Smooth muscle cell of the brain vasculature (primary cell): ENCODE measurements at regions not wholly inside any gene's neighbourhood (a gene's known extent, or its start where the extent isn't known, plus 50 kb on each side); places are given as distances from the start of the nearest gene placed in this dataset.
"Not testable (repeated sequence)": the region's sequence is repeated elsewhere in the genome, so short reads cannot be mapped to it uniquely, and the experiment has no call there.

Experiments used
- DNase-seq: peaks from one replicate; pipeline ENCODE4 v3.0.0-alpha.2; 2012; ENCODE audit warnings: low read depth, low spot score

GRCh38 chr6:80638213-80639055 lies 532.0 kb downstream of the BCKDHB start:
- DNase-seq = peak; percentile 74

DNA sequence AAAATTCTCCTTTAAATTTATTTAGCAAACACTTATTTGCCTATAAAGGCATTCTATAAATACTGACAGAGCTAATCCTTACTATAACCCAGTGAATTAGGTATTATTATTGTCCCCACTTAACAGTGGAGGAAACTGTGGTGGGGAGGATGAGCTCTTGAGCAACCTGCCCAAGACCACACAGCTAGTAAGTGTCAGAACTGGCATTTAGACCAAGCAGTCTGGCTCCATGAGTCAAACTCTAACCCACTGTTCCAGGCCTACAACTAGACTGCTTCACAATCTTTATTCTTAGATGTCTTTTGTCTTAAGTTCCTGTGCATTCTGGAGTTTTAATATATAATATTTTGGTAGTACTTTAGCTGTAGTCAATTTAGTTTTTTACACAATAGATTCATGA lies 530.8 kb downstream of the BCKDHB start:
- DNase-seq = no peak

DNA sequence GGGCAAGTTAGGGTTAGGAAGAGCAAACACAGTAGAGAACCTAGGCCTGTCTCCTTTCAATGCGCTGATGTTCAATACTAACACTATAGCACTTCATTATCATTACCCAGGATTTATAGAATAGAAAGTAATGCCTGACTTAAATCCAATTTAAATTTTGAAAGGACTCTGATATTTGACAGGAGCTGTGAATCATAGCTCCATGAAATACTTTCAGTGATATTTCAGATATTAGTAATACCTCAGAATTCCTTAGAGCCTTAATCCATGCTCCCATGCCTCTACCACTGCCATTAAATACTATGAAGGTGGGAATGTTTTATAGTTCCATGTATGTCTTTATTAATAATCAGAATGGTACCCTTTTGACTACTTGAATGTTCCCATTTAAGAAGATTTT lies 530.2 kb downstream of the BCKDHB start:
- no peak for DNase-seq

DNA sequence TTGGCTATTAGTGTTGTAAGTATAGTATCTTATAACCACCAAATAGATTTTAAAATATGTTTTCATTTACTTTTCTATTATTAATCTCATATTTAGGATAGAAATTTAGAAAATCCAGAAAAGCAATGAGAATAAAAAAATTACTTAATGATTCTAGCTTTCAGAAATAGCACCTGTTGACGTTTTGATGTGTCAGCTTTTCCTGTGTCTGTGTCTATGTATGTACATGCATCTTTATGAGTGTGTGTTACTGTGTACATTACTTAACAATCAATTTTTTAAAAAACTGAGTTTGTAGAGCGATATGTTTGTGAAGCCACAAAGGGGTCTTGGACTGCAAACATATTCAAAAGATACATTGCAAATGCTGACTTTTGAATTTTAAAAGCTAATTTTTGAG lies 526.9 kb downstream of the BCKDHB start:
- DNase-seq = no peak

- no peak for DNase-seq
These were observed 518.9 kb downstream of the BCKDHB start for GRCh38 chr6:80625405-80625804.

DNA sequence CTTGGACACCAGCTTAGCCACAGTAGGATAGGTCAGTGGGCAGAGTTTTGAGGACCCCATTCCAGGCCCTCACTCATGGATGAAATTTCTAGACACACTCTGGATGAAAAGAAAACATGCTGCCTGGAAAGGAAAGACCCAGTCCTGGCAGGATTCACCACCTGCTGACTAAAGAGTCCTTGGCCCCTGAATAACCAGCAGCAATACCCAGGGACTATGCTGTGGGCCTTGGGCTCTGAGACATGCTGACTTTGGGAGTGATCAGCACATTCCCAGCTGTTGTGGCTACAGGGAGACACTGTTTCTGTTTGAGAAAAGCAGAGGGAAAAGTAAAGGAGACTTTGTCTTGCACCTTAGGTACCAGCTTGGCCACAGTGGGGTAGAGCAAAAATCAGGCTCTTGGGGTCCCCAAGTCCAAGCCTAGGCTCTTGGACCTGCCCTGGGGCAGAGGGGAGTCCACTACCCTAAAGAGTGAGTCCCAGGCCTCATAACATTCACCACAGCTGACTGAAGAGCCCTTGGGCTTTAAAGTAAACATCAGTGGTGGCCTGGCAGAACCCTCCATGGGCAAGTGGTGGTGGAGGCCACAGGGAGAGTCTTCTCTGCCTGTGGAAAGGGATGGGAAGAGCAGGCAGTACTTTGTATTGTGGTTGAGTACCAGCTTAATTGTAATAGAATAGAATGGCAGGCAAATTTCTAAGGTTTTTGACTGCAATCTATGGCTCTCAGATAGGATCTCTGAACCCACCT lies 516.8 kb downstream of the BCKDHB start:
- no peak for DNase-seq

DNA sequence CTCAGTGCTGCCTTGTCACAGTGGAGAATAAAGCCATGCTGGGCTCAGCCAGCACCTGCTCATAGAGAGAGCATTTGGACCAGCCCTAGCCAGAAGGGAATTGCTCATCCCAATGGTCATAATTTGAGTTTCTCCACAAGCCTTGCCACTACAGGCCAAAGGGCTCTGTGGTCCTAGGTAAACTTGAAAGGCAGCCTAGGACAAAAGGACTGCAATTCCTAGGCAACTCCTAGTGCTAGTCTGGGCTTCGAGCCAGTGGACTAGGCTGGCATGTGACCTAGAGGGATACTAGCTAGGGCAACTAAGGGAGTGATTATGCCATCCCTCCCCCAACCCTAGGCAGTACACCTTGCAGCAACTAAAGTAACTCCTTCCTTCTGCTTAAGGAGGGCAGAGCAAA lies 516.2 kb downstream of the BCKDHB start:
- no peak for DNase-seq

DNA sequence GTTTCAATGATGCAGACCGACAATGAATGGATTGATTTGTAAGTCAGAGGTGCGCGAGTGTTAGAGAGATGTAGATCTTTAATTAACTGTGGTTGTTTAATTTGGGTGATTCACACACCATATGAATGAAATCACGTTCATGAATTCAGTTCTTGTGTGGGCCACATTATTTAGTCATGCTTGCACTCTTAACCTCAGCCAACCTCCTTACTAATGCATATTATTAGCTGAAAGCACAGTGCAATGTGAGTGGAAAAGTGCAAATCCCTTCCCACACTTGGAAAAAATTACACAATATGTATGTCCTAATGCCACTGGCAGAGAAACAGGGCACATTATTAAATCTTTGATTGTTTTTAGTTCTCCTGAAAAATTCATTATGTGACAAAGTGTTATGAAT lies 512.5 kb downstream of the BCKDHB start:
- no peak for DNase-seq

- DNase-seq = no peak
These were observed 504.4 kb downstream of the BCKDHB start for GRCh38 chr6:80610846-80611245.

DNA sequence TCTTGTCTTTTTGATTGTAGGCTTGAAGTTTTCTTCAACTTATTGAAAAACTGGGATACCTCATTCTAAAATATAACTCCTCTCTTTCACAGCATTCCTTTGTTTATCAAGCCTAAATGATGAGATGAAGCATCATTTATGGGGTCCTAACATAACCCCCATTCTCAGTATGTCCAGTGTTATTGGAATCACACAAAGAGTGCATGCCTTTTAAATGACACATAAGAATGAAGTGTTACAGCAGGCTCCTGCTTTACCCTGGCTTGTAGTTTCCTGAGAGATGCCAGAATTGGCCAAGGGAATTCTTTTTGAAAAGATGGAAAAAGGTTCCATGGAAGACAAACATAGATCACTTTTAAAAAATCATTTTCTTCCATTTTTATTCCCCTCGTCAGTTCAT lies 502.4 kb downstream of the BCKDHB start:
- no peak for DNase-seq

- DNase-seq = peak; percentile 73
These were observed 501.4 kb downstream of the BCKDHB start for GRCh38 chr6:80607811-80608391.

GRCh38 chr6:80605165-80605989 lies 498.9 kb downstream of the BCKDHB start:
- peak; percentile 12 for DNase-seq

DNA sequence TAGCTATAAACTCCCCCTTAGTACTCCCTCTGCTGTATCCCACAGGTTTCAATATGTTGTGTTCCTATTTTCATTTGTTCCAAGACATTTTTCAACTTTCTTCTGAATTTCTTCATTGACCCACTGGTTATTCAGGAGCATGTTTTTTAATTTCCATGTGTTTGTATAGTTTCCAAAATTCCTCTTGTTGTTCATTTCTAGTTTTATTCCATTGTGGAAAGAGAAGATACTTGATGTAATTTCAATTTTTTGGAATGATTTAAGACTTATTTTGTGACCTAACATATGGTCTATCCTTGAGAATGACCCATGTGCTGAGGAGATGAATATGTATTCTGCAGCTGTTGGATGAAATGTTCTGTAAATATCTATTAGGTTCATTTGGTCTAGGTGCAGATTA lies 497.2 kb downstream of the BCKDHB start:
- no peak for DNase-seq

DNA sequence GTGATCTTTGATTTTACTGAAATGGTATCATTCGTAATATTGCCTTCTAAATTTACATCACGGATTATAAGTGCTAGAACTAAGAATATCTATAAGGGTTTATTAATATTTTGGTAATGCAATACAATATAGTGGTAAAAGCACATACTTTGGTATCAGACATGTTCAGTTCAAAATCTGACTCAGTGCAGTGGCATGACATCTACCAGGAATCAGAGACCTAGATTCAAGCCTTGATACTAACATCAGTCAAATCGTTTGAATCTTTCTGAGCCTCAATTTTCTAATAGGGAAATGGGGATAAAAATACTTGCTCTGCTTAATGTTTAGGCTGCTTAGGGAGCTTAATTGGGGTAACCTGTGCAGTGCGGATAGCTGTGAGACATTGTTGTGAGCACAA lies 488.0 kb downstream of the BCKDHB start:
- no peak for DNase-seq

DNA sequence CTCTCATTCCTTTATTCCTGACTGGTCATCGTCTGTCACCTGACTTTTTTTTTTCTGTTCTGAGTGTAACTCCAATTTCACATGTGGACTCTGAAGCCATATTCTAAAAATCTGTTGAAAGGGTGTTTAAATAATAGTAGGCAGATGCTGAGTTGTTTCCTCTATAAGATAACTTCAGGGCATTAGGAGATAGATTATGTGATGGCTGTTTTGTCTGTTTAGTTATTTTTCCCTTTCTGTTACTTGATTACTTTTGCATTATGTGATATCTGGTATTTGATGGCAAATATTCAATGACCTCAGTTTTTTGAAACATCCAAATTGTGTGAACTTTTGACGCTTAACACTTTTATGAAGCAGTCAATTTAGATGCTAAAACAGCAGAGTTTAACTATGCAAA lies 486.0 kb downstream of the BCKDHB start:
- DNase-seq = no peak

DNA sequence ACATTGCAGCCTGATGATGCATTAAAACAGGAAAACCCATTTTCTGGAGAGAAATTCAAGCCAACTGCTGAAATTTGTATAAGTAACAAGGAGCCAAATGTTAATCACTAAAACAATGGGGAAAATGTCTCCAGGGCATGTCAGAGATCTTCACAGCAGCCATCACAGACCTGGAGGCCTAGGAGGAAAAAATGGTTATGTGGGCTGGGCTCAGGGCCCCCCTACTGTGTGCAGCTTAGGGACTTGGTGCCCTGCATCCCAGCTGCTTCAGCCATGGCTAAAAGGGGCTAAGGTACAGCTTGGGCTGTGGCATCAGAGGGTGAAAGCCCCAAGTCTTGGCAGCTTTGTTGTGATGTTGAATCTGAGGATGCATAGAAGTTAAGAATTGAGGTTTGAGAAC lies 479.8 kb downstream of the BCKDHB start:
- DNase-seq = no peak

DNA sequence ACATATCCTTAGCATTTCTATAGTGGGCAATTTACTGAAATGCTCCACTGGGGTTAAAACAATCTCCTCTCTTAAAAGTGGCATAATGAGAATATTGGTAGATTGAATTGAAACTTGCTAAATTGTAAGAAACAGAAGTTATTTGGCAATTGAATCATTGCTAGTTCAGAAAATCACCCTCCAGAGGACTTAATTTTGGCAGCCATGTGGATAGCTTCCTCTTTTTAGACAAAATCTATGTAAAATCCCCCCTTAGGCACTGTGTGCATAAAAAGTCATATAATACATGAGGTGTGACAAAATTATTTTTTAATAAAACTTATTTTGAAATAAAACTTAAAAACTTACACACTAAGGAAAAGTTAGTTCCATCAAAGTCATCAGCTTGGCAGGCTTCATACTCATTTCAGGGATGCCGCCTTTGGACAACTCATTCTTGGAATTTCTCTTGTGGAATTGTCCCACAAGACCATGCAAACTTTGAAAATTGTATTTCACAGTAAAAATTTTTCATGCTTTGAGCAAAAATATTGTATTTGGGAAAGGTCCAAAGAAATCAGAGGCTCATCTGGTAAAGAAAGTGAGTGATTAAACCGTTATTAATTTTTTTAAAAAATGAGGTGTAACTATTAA lies 473.0 kb downstream of the BCKDHB start:
- DNase-seq = no peak

GRCh38 chr6:80573320-80573719 lies 466.8 kb downstream of the BCKDHB start:
- not testable (repeated sequence) for DNase-seq

DNA sequence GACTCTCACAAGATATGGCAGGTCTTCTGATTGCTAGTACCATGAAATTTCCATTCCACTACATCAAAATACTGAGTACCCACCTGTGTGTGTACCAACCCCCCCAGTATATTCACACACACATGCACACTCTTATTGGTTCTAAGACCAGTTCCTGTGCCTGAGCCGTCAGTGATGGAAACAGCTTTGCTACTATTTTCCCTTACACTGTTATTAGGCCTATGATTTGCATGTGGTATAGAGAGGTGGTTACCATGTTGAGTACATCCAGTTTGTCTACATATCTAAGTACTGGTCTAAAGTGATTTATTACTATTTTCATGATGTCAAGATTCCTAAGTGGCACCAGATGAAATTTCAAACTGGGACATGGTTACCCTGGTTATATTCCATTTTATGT lies 459.9 kb downstream of the BCKDHB start:
- no peak for DNase-seq

- DNase-seq = peak; percentile 58
These were observed 446.7 kb downstream of the BCKDHB start for GRCh38 chr6:80553071-80553740.

DNA sequence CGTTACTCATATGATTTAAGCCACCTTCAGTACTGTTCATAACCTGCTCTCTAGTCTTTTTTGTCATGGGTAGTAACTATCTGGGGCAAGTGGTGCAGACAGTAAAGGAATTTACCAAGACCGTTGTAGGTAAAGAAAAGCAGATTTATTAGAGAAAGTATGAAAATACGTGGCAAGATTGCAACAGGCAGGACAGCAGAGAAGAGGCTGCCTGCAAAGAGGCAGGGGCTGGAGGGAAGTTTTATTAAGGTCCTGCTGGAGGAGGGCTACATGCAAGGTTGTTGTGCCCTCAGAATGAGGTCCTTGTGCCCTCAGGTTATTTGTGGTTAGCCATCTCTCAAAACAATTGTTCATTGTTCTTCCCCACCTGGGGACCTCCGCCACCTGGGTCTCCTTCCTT lies 444.3 kb downstream of the BCKDHB start:
- DNase-seq = no peak
